HG03342 (cell line): ENCODE measurements at regions not wholly inside any gene's neighbourhood (a gene's known extent, or its start where the extent isn't known, plus 50 kb on each side); places are given as distances from the start of the nearest gene placed in this dataset.

Source experiments
- ATAC-seq: cut with Tn5 transposase; IDR thresholded peaks from one replicate; pipeline ENCODE4 v1.9.1; 2021; ENCODE audit warnings: mild to moderate bottlenecking, moderate library complexity; ENCODE audit not compliant: unreplicated experiment

GRCh38 chr11:121800731-121801393 is 315.2 kb downstream of the BLID start:
- ATAC-seq: no peak

- ATAC-seq: no peak
These were observed 315.8 kb downstream of the BLID start for GRCh38 chr11:121800240-121800639.

- no peak for ATAC-seq
These were observed 318.5 kb downstream of the BLID start for GRCh38 chr11:121797496-121797895.

- ATAC-seq: no peak
These were observed 320.8 kb downstream of the BLID start for GRCh38 chr11:121795174-121795573.

GRCh38 chr11:121794671-121795141 is 321.3 kb downstream of the BLID start:
- ATAC-seq: no peak

- ATAC-seq: no peak
These were observed 322.1 kb downstream of the BLID start for GRCh38 chr11:121793916-121794315.

GRCh38 chr11:121793291-121793690 is 322.7 kb downstream of the BLID start:
- ATAC-seq: no peak

GRCh38 chr11:121792185-121792584 is 323.8 kb downstream of the BLID start:
- ATAC-seq: no peak

GRCh38 chr11:121790430-121790829 is 325.6 kb downstream of the BLID start:
- ATAC-seq: no peak

- ATAC-seq: no peak
These were observed 328.2 kb upstream of the SORL1-AS1 start for GRCh38 chr11:121780971-121781370.

GRCh38 chr11:121777056-121777455 is 324.3 kb upstream of the SORL1-AS1 start:
- no peak for ATAC-seq

GRCh38 chr11:121775276-121775675 is 322.5 kb upstream of the SORL1-AS1 start:
- no peak for ATAC-seq

- ATAC-seq: no peak
These were observed 320.3 kb upstream of the SORL1-AS1 start for GRCh38 chr11:121773076-121773475.

GRCh38 chr11:121770939-121771595 is 318.3 kb upstream of the SORL1-AS1 start:
- no peak for ATAC-seq

- ATAC-seq: no peak
These were observed 316.4 kb upstream of the SORL1-AS1 start for GRCh38 chr11:121769191-121769590.

GRCh38 chr11:121767433-121767832 is 314.7 kb upstream of the SORL1-AS1 start:
- ATAC-seq: peak; percentile 83

- ATAC-seq: peak; percentile 14
These were observed 314.2 kb upstream of the SORL1-AS1 start for GRCh38 chr11:121766991-121767390.

- ATAC-seq: no peak
These were observed 313.4 kb upstream of the SORL1-AS1 start for GRCh38 chr11:121766166-121766565.

GRCh38 chr11:121763526-121763925 is 310.8 kb upstream of the SORL1-AS1 start:
- ATAC-seq: peak; percentile 73

- no peak for ATAC-seq
These were observed 310.1 kb upstream of the SORL1-AS1 start for GRCh38 chr11:121762820-121763219.

GRCh38 chr11:121761186-121761585 is 308.4 kb upstream of the SORL1-AS1 start:
- ATAC-seq: no peak

GRCh38 chr11:121757480-121758125 is 304.8 kb upstream of the SORL1-AS1 start:
- no peak for ATAC-seq
